ENCODE measurements at regions not wholly inside any gene's neighbourhood (a gene's known extent, or its start where the extent isn't known, plus 50 kb on each side); places are given as distances from the start of the nearest gene placed in this dataset.

DNA sequence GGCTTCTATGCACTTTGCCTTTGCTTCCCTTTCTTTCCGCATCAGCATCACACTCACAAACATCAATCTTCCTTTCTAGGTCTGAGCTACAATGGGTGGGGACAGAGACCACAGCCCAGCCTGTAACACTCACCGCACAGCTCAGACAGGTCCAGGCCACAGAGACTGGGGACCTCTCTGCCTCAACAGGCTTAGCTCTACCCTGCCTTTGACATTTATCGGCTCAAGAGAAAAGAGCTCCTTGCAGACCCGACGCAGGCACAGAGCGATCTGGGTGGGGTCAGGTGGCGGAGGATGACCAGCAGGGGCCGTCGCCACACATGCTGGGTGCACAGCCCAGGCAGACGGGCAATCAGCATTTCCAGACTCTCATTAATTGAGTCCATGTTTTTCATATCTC lies 837.3 kb downstream of the TBC1D22A start:
- no peak for DNase-seq

DNA sequence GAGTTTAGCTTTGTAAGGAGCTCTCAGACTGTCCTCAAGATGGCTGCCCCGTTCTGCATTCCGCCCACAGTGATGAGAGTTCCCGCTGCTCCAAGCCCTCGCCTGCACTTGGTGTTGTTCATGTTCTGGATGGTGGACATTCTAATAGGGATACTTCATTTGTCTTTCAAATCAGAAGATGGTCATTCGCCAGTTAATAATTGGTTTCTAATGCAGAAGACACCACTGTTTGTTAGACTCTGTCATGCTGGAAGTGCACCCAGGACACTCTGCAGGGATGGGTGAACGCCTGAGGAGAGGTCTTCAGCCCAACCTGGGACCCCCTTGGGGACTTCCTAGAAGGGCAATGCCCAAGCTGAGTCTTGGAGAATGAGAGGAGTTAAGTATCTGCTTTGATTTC lies 836.4 kb downstream of the TBC1D22A start:
- DNase-seq, result no peak

GRCh38 chr22:47597041-47597440 lies 834.6 kb downstream of the TBC1D22A start:
- no peak for DNase-seq

- no peak for DNase-seq
Measured at GRCh38 chr22:47596176-47596690, 833.8 kb downstream of the TBC1D22A start.

DNA sequence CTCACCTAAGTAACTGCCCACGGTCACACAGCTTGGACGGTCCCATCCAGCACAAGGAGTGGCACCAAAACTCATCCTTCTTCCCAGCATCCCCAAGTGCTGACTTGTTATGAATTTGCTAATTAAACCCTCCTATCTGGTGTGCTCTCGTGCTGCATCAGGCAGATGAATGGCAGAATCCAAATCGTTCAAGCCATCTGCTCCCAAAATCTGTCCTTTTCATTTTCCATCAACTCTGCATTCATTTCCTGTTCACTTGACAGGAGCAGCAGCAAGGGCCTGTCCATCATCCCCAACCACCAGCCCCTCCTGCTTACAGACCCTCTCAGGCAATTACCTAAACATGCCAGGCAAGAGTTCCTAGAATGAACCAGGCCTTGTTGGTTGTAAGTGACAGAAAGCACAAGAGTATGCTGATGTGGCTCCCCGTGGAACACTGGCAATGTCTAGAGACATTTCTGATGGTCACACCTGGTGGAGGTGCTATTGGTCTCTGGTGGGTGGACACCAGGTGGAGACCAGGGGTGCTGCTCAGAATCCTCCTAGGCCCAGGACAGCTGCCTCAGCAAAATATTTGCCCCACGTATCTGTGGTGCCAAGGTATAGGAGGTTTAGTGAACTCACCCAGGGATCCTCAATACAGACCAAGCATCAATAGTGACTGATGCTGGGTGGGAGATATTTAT lies 832.5 kb downstream of the TBC1D22A start:
- DNase-seq, result no peak

- DNase-seq, result no peak
Measured at GRCh38 chr22:47593911-47594311, 831.5 kb downstream of the TBC1D22A start.

- no peak for DNase-seq
Measured at GRCh38 chr22:47593291-47593690, 830.8 kb downstream of the TBC1D22A start.

DNA sequence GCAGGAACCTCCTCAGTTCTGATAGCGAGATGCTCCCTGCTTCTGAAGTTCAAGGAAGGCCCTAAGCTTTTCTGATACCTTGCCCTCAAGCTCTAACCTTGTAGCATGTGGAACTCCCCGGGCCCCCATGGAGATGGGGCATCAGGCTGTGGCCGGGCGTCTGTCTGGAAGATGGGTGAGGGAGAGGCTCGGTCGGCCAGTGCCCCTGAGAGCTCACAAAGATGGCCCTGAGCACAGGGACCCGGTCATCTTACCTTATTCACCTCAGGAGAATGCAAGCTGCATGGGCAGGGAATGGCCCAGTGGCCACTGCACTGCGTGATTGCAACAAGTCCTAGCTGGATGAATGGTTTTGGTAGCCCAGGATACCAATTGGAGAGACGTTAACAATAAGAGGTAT lies 830.3 kb downstream of the TBC1D22A start:
- DNase-seq, result no peak

- DNase-seq, result no peak
Measured at GRCh38 chr22:47591709-47592108, 829.3 kb downstream of the TBC1D22A start.

GRCh38 chr22:47591016-47591415 lies 828.6 kb downstream of the TBC1D22A start:
- DNase-seq, result no peak

GRCh38 chr22:47589271-47590250 lies 827.1 kb downstream of the TBC1D22A start:
- DNase-seq, result no peak

GRCh38 chr22:47588578-47588960 lies 826.1 kb downstream of the TBC1D22A start:
- no peak for DNase-seq

DNA sequence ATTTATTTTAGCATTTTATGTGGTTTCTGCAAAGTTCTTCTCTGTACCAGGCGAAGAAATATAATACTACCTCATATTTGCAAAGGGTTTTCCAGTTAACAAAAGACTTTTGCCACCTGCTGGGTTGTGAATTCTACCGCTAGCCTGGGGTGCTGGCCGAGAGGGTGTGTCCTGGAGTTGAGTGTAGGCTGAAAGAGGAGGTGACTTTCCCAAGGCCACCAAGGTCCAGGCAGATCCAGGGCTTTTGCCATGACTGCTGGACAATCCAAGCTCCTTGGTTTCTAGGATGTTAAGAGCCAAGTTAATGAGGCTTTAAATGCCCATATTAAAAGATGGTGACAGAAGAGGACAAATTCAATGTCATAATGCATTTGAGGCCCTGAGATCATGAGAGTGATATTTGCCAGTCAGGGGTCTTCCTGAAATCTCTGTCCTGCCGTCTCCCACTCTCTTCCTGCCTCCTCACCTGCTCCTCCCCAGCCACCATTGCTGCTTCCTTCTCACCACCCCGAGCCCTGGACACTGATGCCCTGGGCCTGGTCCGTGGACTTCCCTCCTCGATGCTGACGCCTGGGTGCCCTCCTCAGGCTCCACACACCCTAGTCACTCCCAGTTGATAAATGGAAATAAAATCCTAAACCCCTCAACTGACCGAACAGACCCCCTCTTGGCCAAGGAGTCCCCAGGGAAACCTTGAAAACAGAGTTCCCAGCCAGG lies 825.6 kb downstream of the TBC1D22A start:
- DNase-seq, result no peak

- DNase-seq, result no peak
Measured at GRCh38 chr22:47587361-47587760, 824.9 kb downstream of the TBC1D22A start.

GRCh38 chr22:47586946-47587345 lies 824.5 kb downstream of the TBC1D22A start:
- DNase-seq, result no peak

DNA sequence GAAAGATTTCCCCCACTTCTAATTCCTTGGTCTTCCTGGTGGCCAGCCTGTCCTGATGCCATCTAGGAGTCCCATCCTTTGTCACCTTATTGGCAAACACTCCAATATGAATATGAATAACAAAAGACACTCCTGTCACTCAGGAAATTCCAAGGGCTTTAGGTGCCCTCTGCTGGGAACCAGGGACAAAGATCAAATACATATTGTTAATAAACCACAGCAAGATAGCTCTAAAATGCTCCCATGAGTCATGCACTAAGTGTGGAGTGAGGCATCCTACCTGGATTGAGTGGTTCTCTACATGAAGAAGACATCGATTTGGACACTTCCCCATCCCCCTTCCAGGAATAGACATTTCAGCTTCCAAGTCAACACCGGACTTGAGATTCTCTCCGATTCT lies 823.6 kb downstream of the TBC1D22A start:
- DNase-seq, result no peak

DNA sequence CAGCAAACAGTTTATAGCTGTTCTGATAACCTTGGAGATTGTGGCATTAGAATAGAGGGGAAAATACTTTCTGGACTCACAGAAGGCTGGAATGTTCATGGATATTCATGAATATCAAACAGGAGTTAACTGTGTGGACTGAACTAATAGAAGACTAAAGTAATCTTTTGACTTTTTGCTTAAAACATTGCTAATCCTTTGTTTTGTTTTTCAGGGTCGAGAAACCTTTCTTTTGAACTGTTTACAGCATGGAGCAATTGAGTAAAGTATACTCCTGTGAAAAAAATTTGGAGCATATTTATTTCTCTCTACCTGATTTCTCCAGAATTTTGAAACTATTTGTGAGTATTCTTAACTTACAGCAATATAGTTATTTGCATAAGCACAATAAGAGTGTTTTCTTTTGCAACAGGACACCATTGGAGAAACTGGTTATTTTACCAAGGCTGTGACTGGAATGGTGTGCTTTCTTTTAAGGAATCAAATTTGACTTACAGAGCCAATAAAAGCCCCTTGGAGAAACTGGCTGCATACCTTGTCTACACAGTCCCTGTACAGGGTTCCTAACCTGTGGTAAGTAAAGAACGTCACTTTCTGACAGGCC lies 821.6 kb downstream of the TBC1D22A start:
- DNase-seq, result no peak

- DNase-seq, result no peak
Measured at GRCh38 chr22:47582067-47582466, 819.6 kb downstream of the TBC1D22A start.

DNA sequence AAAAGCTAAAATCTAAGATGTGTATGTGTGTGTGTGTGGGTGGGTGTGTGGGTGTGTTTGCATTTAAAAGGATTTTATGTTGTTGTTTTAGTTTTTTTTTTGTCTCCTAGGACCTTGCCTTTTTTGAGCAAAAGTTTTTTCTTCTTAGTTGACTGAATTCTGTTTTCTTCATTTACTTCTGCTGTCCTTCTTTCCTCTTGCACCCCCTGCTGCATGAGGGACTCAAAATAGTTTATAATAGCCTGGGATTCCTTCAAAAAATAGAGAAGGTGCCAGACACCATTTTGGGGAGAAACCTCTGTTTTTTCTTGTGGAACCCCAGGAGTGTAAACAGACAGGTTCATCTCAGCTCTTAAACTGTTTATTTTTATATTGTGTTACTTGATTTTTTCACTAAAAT lies 817.7 kb downstream of the TBC1D22A start:
- DNase-seq, result no peak

DNA sequence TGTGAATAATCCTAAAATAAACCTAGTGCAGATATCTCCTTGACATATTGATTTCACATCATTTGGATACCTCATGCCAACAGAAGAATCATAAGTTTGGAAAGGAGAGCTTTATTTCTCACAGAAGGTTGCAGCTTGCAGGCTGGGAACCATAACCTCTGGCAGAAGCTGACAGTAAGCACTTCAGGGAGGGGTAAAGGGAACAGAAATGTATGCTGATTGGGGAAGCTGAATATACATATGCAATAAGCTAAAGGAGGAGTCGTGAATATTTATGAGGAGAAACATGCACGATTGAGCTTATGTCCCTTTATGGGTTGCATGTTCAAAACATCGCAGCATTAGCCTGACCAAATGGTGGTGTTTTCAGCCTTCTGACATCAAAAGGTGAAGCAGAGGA lies 814.5 kb downstream of the TBC1D22A start:
- DNase-seq, result no peak

DNA sequence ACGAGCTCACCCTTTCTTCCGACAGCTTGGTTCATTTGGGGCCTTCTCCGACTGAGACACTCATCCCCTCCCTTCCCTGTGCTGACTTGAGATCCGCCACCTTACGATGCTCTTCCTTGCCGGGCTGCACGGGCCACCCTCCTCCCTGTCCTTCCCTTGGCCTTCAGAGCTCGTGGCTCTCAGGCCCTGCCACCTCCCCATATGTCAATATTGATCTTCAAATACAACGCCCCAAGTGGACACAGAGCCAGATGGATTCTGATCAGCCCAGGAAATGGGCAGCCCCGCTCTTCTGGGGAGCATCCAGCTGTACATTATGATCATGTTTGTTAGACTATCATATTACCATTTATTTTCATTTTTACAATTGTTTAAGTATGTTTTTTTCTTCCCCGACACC lies 812.8 kb downstream of the TBC1D22A start:
- no peak for DNase-seq

GRCh38 chr22:47574556-47574955 lies 812.1 kb downstream of the TBC1D22A start:
- no peak for DNase-seq

DNA sequence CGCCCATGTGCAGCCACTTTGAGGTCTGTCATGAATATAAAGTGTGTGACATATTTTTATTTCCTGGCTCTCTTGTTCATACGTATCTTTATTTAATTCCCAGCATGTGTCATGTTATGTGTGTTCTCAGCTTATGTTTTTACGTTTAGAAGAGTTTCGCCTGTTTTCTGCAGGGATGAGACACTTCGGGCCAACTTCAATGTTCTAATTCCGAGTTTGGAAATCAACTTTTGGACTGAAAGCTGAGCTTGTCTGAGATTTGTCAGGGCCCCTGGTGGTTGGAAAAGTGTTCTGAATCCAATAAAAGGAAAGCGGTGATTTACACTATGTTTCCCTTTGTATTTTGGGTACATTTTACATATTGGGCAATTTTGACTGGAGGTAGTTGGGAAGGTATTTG lies 810.7 kb downstream of the TBC1D22A start:
- DNase-seq, result no peak
